NCI-H526 treated with DMSO at 0.1 percent for 48 hours (cell line): ENCODE measurements at regions not wholly inside any gene's neighbourhood (a gene's known extent, or its start where the extent isn't known, plus 50 kb on each side); places are given as distances from the start of the nearest gene placed in this dataset.
A peak's percentile ranks its signal among the peaks of the same experiment; 100 is the strongest.

Source experiments
- DNase-seq: peaks from one replicate; lab custom pipeline; 2025; lab: John Stamatoyannopoulos, UW

DNA sequence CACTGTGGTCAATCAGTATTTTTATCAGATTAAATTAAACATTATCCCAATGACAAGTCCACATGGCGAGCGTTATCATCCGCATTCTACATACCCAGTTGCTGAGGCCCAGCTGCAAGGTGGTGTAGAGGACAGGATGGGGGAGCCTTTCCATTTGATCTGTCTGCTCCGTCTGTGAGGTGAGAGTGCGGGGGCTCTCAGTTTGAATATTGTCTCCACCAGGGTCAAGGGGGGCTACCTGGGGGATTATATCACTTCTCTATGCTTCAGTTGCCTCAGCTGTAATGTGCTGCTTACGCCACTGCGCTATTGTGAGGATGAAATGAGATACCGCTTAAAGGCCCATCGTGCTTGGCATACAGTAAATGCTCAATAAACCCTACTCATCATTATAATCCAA is 1106.0 kb downstream of the BCL11B start:
- DNase-seq: no peak

- no peak for DNase-seq
Measured at GRCh38 chr14:98167275-98167674, 1104.7 kb downstream of the BCL11B start.

GRCh38 chr14:98167705-98168104 is 1104.3 kb downstream of the BCL11B start:
- DNase-seq: no peak

- DNase-seq: no peak
Measured at GRCh38 chr14:98168211-98168985, 1103.6 kb downstream of the BCL11B start.

DNA sequence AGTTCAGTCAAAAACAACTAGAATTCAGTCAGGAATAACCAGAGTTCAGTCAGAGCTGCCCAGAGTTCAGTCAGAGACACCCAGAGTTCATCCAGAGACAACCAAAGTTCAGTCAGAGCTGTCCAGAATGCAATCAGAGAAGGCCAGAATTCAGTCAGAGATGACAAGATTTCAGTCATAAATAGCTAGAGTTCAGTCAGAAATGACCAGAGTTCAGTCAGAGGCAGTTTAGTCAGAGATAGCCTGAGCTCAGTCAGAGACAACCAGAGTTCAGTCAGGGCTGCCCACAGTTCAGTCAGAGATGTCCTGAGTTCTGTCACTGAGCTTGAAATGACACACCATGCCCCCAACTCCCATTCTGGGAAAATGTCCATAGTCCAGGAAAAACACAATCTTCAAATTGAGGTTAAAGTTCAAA is 1102.8 kb downstream of the BCL11B start:
- no peak for DNase-seq

- DNase-seq: no peak
Measured at GRCh38 chr14:98170575-98170974, 1101.4 kb downstream of the BCL11B start.

DNA sequence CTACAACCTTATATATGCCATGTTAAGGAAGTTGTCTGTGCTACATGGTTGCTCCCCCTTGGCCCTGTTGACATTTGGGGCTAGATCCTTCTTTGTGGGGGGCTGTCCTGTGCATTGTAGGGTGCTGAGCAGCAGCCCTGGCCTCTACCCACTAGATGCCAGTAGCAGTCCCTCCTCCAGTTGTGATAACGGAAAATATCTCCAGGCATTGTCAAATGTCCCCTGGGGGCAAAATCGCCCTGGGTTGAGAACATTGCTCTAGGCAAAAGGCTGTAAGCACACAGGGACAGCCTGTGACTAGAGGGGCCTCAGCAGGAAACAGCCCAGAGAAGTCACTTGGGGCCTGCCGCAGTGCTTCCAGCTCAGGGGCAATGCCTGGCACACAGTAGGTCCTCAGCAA is 1100.3 kb downstream of the BCL11B start:
- DNase-seq: no peak

DNA sequence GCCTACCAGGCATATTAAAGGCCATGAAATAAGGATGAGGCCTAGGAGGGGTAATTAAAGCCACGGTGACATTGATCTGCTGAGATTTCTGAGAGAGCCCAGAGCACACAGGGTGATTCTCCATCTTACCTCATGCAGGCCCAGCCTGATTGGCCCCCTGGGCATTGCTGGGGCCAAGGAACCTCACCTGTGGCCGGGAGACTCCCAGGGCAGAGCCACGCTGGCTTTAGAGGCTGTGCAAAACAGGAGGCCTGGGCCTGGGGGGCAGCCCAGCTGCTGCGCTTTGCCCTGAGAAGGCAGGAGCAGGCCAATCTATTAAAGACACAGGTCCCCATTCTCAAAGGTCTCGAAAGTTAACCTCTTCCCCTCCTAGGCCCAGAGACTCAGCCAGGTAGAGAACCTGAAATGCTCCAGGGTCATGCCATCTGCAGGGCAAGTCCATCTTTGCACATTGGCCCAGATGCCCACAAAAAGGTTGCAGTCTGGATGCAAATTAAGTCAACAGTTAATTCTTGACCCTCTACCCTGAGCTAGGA is 1099.7 kb downstream of the BCL11B start:
- DNase-seq: no peak

- DNase-seq: no peak
Measured at GRCh38 chr14:98173305-98173704, 1098.7 kb downstream of the BCL11B start.

DNA sequence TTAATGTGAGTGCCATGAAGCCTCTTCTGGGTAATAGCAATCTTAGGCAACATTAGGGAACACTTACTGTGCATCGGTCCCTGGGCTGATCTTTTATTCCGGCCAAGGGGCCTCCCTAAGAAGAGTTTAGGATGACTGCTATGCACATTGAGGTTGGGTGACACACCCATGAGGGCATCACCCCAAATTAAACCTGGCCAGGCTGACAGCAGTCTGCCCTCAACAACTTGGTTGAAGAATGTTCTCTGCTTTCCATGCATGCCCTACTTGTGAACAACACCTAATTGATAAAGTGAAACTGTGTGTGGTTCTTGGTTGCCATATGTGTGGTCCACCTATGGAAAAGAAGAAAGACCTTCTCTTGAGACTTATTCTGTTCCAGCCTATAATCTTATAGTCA is 1098.0 kb downstream of the BCL11B start:
- DNase-seq: no peak

DNA sequence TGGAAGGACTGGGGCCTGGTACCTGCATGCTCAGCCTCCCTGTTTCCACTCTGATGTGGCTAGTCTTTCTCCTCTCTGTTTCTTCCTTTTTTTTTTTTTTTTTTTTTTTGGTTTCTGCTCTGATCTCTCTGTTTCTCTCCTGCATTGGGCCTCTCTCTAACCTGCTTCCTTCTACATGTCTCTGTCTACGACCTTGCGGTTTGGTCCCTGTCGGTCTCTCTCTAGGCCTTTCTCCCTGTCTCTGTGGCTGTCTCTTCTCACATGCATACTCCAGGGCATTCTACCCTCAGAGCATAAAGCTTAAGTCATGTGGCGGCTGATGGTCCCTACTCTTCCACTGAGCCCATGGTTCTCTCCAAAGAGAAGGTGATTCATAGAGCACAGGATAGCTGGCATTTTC is 1096.6 kb downstream of the BCL11B start:
- DNase-seq: no peak

DNA sequence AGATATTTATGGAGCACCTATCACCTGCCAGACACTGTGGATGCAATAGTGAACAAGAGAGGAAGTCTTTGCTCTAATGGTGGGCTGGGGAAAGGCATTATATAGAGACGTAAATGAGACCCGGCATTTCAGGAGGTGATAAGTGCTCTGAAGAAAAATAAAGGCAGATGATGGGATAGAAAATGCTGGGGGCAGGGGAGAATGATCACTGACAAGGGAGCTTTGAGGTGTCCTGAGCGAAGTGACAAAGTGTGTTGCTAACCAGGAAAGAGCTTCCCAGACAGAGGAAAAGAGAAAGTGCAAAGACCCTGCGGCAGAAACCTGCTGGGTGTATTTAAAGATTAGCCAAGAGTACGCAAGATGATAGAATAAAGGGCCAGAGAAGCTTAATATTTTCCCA is 1096.1 kb downstream of the BCL11B start:
- DNase-seq: no peak

DNA sequence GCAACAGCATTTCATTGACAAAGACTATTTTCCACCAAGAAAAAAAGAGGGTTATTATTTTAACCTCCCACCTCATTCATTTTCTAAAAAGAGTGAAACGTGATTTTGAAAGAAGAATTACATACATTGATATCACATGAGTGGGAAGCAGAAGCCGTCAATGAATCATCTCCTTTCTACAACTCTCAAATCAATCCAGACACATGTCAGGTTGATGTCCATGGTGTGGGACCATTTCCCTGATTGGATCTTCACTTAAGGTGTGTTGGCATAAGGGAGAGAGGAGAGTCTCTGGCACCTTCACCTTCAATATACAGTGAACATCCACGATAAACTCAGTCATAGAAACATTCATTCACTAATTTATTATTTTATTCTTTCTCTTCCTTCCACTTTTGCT is 1095.1 kb downstream of the BCL11B start:
- no peak for DNase-seq

GRCh38 chr14:98177551-98177950 is 1094.4 kb downstream of the BCL11B start:
- no peak for DNase-seq

DNA sequence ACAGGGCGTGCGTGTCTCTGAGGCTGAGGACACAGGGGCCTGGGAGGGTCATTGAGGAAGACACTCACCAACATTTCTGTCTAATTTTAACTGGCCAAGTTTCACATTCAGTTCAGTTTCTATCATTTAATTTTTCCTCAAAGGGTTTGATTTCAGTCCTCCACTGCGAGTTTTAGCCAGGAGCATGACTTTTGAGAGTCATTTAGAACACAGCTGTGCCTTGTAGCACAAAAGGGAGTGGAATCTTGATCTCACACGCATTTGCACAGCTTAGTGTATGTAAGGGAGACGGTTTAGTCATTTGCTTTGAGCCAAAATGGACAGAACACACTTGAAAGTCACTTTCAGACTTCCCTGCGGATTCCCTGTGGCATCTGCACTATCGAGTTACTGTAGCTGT is 1090.8 kb downstream of the BCL11B start:
- no peak for DNase-seq

DNA sequence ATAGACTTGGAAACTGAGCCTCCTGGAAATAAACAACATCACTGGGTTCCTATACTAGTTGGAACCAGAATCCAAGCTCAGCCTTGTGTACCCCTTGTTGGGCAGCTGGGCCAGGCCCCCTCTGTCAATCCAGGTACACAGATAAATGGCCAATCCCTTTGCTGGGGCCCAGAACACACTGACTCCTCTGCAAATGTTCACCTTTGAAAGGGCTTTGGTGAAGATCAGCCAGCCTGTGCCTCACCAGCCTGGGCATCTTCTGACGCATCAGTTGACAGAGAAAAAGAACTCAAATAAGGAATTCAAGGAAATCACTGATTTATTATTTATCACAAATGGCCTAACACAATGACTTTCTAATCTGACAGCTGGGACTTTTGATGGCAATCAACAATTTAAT is 1090.2 kb downstream of the BCL11B start:
- no peak for DNase-seq

DNA sequence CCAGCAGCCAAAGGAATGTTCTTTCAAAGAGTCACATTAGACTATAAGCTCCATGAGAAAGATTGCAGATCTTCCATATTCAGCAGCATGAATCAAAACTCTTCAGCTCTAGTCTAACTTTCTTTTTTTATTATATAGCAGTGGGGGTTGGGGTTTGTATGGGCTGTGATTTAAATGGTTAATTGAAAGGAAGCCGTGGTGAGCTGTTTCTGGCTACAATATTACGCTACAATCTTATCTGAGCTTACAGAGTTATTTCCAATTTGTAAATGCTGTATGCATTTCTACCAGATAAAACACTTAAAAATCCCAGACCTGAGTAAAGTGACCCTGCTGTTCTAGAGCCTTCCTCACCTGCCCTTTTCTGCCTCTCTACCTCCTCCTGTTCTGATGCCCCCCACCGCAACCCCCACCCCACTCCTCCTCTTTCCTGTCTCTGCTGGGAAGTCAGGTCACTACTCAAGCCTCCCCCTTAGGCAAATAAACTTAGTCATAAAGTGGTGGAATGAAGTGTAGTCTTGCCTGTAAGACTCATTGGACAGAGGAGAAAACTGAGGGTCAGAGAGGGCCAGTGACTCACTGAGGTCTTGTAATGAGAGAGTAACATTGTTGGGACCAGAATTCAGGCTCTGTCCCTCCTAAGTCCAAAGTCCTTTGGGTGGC is 1089.5 kb downstream of the BCL11B start:
- DNase-seq: no peak

DNA sequence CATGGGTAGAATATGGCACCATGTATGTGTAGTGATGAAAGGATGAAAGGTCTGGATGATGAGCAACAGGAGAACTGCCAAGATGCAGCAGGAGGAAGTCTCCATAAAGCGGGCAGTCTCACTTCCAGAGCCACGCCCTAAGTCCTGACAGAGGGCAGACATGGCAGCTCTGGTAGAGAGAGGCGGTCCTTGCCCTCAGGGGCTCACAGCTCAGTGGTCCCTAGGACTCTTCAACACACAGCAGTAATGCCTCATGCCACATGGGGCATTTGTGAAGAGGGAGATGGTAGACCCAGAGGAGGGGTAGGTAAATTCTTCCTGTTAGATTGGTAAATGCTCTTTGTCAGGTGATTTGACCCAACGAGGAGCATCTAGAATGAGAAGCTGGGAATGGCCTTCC is 1088.4 kb downstream of the BCL11B start:
- DNase-seq: no peak

DNA sequence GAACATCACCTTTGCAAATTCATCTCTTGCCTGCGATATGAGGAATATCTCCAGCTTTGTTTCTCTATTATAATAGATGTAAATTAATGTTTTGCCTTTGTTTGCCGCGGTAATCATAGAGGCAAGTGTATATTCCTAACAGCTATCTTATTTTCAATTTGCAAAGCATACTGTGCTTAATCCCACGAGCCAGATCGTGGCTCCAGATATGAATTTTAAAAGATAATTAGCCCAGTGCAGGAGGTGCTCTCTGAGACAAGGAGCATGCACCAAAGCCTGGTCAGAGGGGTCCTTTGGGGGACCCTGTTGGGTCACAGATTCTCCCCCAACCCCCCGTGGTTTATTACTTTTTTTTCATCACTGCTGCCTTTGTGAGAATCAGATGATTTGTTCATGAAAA is 1087.5 kb downstream of the BCL11B start:
- DNase-seq: peak; percentile 80

GRCh38 chr14:98185036-98185435 is 1087.0 kb downstream of the BCL11B start:
- DNase-seq: peak; percentile 17

DNA sequence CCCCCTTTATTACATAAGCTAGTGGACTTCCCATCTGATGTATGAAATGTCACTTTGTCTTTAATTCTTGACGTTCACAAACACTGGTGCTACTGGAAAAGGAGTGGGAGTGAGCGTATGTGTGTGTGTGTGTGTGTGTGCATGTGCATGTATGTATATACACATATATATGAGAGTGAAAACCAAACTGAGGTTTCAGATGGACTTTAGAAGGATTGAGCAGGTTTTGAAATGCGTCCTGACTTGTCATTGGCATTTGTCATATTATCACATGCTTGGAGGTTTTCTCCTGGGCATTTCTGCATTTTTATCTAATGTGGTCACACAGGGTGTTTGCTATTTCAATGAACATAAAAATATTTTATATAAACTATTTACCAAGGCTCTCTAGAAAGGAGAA is 1085.9 kb downstream of the BCL11B start:
- DNase-seq: no peak

- DNase-seq: no peak
Measured at GRCh38 chr14:98187281-98187680, 1084.7 kb downstream of the BCL11B start.

GRCh38 chr14:98189062-98189461 is 1082.9 kb downstream of the BCL11B start:
- no peak for DNase-seq

DNA sequence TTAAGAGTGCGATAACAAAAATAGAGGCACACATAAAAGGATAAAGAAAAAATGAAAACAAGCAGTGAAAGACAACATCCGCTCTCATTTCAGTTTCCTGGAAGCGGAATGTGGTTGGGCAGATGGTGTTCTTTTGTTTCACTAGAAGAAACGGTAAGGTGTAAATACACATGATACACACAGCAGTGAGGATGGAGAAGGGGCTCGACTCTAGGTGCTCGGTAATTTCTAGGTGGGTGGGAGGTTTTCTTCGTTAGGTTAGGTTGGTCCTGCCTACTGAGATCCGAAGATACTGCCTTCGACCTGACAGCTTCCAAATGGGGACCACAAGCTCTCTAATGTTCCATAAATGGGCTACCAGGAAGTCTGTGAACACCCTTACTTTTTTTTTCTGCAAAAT is 1082.5 kb downstream of the BCL11B start:
- DNase-seq: no peak
